Hepatocyte (in vitro differentiated cells): ENCODE measurements at regions not wholly inside any gene's neighbourhood (a gene's known extent, or its start where the extent isn't known, plus 50 kb on each side); places are given as distances from the start of the nearest gene placed in this dataset.

ENCODE experiments used
- DNase-seq: peaks from one replicate; pipeline ENCODE4 v3.0.0-alpha.2; 2016; ENCODE audit warnings: low spot score
- H2AFZ ChIP-seq: fragments of 200-600 bp; sonication (generic); 2 replicates; pipeline ENCODE4 v1.6.0; 2016; ENCODE audit warnings: antibody characterized with exemption, mild to moderate bottlenecking
- H3K27ac ChIP-seq: fragments of 200-600 bp; sonication (generic); 2 replicates; pipeline ENCODE4 v1.5.1; 2016; ENCODE audit warnings: mild to moderate bottlenecking
- H3K27me3 ChIP-seq: fragments of 200-600 bp; sonication (generic); 2 replicates; pipeline ENCODE4 v1.6.1; 2016
- H3K36me3 ChIP-seq: fragments of 200-600 bp; sonication (generic); replicated peaks from 2 replicates; pipeline ENCODE4 v1.5.1; 2016; ENCODE audit warnings: low read depth; ENCODE audit not compliant: insufficient read depth
- H3K4me1 ChIP-seq: fragments of 200-600 bp; sonication (generic); 2 replicates; pipeline ENCODE4 v1.5.1; 2016; ENCODE audit warnings: mild to moderate bottlenecking, moderate library complexity; ENCODE audit not compliant: insufficient read depth
- H3K4me2 ChIP-seq: fragments of 200-600 bp; sonication (generic); 2 replicates; pipeline ENCODE4 v1.6.0; 2016
- H3K4me3 ChIP-seq: fragments of 200-600 bp; sonication (generic); 2 replicates; pipeline ENCODE4 v1.5.1; 2016; ENCODE audit warnings: mild to moderate bottlenecking
- H3K79me2 ChIP-seq: fragments of 200-600 bp; sonication (generic); 2 replicates; pipeline ENCODE4 v1.6.0; 2017; ENCODE audit warnings: mild to moderate bottlenecking
- H3K9me2 ChIP-seq: fragments of 200-600 bp; sonication (generic); replicated peaks from 2 replicates; pipeline ENCODE4 v1.6.0; 2017; ENCODE audit warnings: mild to moderate bottlenecking; ENCODE audit not compliant: insufficient read depth
- H3K9me3 ChIP-seq: fragments of 200-600 bp; sonication (generic); 2 replicates; pipeline ENCODE4 v1.5.1; 2016; ENCODE audit warnings: low read depth, mild to moderate bottlenecking
- H4K20me1 ChIP-seq: fragments of 200-600 bp; sonication (generic); 2 replicates; pipeline ENCODE4 v1.6.0; 2016; ENCODE audit warnings: mild to moderate bottlenecking; ENCODE audit not compliant: insufficient read depth, poor library complexity, severe bottlenecking
- EZH2 ChIP-seq: fragments of 200-600 bp; sonication (generic); IDR thresholded peaks from 2 replicates; pipeline ENCODE4 v1.6.1; 2016; ENCODE audit warnings: antibody characterized with exemption, mild to moderate bottlenecking, borderline replicate concordance
- EZH2phosphoT487 ChIP-seq: fragments of 200-600 bp; sonication (generic); IDR thresholded peaks from one replicate; pipeline ENCODE4 v1.6.1; 2018; ENCODE audit warnings: antibody characterized with exemption, mild to moderate bottlenecking, low read depth, moderate library complexity; ENCODE audit not compliant: unreplicated experiment, severe bottlenecking
- WGBS: methylation state at CpG from one replicate; pipeline ENCODE4 v1.1.6; 2016; ENCODE audit warnings: low lambda C conversion rate; ENCODE audit errors: missing lambda C conversion rate; 5-methylcytosine and 5-hydroxymethylcytosine counted together
- TF ChIP-seq, protein P1 (sequence below): fragments of 200-600 bp; sonication (generic); IDR thresholded peaks from 2 replicates; pipeline ENCODE4 v1.5.1; 2016; ENCODE audit warnings: antibody characterized with exemption, mild to moderate bottlenecking; ENCODE audit not compliant: poor library complexity

DNA sequence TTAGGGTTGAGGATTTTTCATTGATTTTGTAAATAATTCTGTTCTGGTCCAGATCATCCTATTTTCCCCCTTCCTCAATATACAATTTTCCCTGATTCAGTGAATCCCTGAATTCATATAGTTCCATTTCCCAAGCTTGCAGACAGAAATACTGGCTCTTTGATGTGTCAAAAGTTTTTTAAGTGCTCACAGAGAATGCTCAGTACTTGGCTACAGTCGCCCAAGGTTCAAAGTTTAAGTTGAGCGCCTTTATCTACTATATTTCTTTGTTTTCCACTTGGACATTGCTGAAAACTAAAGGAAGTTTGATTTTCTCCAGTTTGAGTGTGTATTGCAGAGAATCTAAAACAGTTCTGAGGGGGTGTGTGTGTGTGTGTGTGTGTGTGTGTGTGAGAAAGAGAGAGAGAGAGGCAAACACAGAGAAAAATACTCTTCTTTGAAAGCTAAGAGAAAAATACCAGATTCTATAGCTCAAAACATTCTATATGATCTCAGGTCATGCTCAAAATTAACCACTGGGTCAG, 136.2 kb upstream of the ACO1 start:
- no peak for TF ChIP-seq EZH2phosphoT487
- no peak for TF ChIP-seq EZH2
- TF ChIP-seq, protein P1, sequence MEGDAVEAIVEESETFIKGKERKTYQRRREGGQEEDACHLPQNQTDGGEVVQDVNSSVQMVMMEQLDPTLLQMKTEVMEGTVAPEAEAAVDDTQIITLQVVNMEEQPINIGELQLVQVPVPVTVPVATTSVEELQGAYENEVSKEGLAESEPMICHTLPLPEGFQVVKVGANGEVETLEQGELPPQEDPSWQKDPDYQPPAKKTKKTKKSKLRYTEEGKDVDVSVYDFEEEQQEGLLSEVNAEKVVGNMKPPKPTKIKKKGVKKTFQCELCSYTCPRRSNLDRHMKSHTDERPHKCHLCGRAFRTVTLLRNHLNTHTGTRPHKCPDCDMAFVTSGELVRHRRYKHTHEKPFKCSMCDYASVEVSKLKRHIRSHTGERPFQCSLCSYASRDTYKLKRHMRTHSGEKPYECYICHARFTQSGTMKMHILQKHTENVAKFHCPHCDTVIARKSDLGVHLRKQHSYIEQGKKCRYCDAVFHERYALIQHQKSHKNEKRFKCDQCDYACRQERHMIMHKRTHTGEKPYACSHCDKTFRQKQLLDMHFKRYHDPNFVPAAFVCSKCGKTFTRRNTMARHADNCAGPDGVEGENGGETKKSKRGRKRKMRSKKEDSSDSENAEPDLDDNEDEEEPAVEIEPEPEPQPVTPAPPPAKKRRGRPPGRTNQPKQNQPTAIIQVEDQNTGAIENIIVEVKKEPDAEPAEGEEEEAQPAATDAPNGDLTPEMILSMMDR, result no peak
- Histone ChIP-seq H3K36me3 (no peaks in the 10 kb centered on the region), H3K4me2 (no peak overlapping the region), H4K20me1 (no peaks in the 10 kb centered on the region), H3K27me3 (no peaks in the 10 kb centered on the region), H2AFZ (no peak overlapping the region), H3K79me2 (no peaks in the 10 kb centered on the region), H3K4me1 (no peaks in the 10 kb centered on the region), H3K27ac (no peak overlapping the region), H3K9me2 (no peaks in the 10 kb centered on the region), H3K4me3 (no peak overlapping the region), H3K9me3 (no peaks in the 10 kb centered on the region)
- no peak for DNase-seq
- 73% methylated on average over 2 of the region's 2 CpGs for WGBS

DNA sequence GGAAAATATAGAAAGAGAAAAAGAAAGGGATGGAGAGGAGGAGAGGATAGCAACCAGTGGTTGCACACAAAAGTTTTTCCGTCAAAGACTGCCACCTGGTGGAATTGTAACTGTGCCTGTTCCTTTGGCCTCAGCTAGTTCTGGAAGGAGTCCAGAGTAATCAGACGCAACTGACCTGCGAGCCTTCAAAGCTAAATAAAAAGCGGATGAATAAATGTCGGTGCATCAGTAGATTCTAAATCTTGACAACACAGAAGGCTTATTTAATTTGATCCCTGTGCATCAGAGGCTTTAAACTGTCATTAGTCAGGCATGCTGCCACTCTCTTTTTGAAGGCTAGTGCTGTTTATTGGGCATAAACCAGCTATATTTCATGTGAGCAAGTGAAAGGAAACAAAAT, 132.9 kb upstream of the ACO1 start:
- Histone ChIP-seq H3K27ac (no peak overlapping the region), H3K4me2 (peak overlapping the region; percentile 54), H2AFZ (no peak overlapping the region), H3K9me3 (no peaks in the 10 kb centered on the region), H3K9me2 (no peaks in the 10 kb centered on the region), H3K4me3 (no peak overlapping the region), H3K79me2 (no peaks in the 10 kb centered on the region), H3K4me1 (no peaks in the 10 kb centered on the region), H4K20me1 (no peaks in the 10 kb centered on the region), H3K27me3 (no peaks in the 10 kb centered on the region), H3K36me3 (no peaks in the 10 kb centered on the region)
- peak; percentile 81 for DNase-seq
- TF ChIP-seq, protein P1, result peak; percentile 93
- no peak for TF ChIP-seq EZH2phosphoT487
- 11% methylated on average over 5 of the region's 5 CpGs for WGBS

DNA sequence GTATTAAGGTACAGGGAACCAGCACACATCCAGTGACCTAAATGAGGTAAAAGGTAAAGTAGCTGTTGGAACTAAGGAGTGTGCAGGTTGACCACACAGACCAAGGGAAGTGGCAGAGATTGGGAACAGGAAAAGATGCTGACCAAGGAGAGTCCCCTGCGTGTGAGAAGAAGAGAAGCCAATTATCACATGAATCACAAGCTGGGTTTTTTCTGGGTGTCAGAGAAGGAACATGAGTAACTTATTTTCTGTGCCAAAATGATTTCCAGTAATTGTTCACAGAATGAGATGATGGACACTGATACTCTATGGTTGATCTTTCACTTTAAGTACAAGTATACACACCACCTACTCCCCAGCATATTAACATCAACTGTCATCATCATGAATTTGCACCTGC, 130.7 kb upstream of the ACO1 start:
- TF ChIP-seq EZH2, result no peak
- TF ChIP-seq, protein P1, result no peak
- no peak for TF ChIP-seq EZH2phosphoT487
- no peaks in the 10 kb centered on the region for H3K9me2 ChIP-seq
- no peaks in the 10 kb centered on the region for H3K36me3 ChIP-seq
- no peaks in the 10 kb centered on the region for H4K20me1 ChIP-seq
- H3K79me2 ChIP-seq, result no peaks in the 10 kb centered on the region
- no peaks in the 10 kb centered on the region for H3K9me3 ChIP-seq
- peaks cover 4% of the 10 kb centered on the region for H3K4me1 ChIP-seq
- H3K27me3 ChIP-seq, result no peaks in the 10 kb centered on the region
- WGBS, result 82% methylated on average over 1 of the region's 1 CpG
- no peak for DNase-seq
- no peak overlapping the region for H3K27ac ChIP-seq
- H2AFZ ChIP-seq, result no peak overlapping the region
- no peak overlapping the region for H3K4me2 ChIP-seq
- no peak overlapping the region for H3K4me3 ChIP-seq

DNA sequence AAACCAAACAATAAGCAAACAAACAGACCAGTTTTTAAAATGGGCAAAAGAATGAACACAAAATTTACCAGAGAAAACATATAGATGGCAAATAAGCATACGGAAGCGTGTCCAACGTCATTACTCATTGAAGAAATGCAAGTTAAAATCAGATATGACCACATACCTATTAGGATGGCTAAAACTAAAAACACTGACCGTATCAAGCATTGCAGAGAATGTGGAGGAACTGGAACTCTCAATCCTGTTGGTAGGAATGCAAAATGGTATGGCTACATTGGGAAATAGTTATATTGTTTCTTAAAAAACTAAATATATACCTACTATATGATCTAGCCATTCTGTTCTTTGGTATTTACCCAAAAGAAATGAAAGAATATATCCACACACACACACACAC, 129.4 kb upstream of the ACO1 start:
- TF ChIP-seq EZH2phosphoT487, result no peak
- TF ChIP-seq, protein P1, result no peak
- TF ChIP-seq EZH2, result no peak
- H3K9me3 ChIP-seq, result no peaks in the 10 kb centered on the region
- no peaks in the 10 kb centered on the region for H3K36me3 ChIP-seq
- H3K4me2 ChIP-seq, result no peak overlapping the region
- WGBS, result 90% methylated on average over 4 of the region's 4 CpGs
- H3K4me1 ChIP-seq, result peaks cover 4% of the 10 kb centered on the region
- H3K27me3 ChIP-seq, result no peaks in the 10 kb centered on the region
- H3K27ac ChIP-seq, result no peak overlapping the region
- H3K79me2 ChIP-seq, result no peaks in the 10 kb centered on the region
- H4K20me1 ChIP-seq, result no peaks in the 10 kb centered on the region
- no peak for DNase-seq
- H3K9me2 ChIP-seq, result no peaks in the 10 kb centered on the region
- no peak overlapping the region for H2AFZ ChIP-seq
- H3K4me3 ChIP-seq, result no peak overlapping the region
